ENCODE measurements at regions not wholly inside any gene's neighbourhood (a gene's known extent, or its start where the extent isn't known, plus 50 kb on each side); places are given as distances from the start of the nearest gene placed in this dataset.

DNA sequence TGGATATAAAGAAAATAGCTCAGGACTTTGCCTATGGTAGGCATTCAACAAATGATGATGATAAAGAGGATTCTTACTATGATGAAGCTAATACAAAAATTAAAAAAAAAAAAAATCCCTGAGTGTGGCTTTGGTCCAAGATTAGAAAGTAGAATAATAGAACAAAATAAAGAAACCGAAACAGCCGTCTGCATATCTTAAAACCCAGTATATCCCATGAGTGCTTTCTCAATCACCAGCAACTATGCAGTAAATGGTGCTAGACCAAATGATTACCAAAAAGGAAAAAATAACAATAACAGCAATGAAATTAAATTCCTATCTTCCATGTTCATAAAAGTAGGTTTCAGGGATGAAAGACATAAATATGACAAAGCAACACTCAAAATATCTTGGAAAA lies 59.3 kb upstream of the DCC start (continued):
- TF ChIP-seq, protein P1, sequence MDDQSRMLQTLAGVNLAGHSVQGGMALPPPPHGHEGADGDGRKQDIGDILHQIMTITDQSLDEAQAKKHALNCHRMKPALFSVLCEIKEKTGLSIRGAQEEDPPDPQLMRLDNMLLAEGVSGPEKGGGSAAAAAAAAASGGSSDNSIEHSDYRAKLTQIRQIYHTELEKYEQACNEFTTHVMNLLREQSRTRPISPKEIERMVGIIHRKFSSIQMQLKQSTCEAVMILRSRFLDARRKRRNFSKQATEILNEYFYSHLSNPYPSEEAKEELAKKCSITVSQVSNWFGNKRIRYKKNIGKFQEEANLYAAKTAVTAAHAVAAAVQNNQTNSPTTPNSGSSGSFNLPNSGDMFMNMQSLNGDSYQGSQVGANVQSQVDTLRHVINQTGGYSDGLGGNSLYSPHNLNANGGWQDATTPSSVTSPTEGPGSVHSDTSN (IDR thresholded peaks at IDR 0.05; ENCODE audit: insufficient replicate concordance, low read depth, low read length) = no peak
- TF ChIP-seq SREBF2 (IDR thresholded peaks at IDR 0.05; ENCODE audit: low read length) = no peak
- no peak for TF ChIP-seq DPF2 (IDR thresholded peaks at IDR 0.05)
- TF ChIP-seq POLR2AphosphoS5 (IDR thresholded peaks at IDR 0.05; ENCODE audit: low read length) = no peak
- no peak for TF ChIP-seq HDAC6 (IDR thresholded peaks at IDR 0.05; ENCODE audit: unreplicated experiment)
- no peak for TF ChIP-seq SUPT20H (IDR thresholded peaks at IDR 0.05; ENCODE audit: borderline replicate concordance, control insufficient read depth, low read depth, low read length)

DNA sequence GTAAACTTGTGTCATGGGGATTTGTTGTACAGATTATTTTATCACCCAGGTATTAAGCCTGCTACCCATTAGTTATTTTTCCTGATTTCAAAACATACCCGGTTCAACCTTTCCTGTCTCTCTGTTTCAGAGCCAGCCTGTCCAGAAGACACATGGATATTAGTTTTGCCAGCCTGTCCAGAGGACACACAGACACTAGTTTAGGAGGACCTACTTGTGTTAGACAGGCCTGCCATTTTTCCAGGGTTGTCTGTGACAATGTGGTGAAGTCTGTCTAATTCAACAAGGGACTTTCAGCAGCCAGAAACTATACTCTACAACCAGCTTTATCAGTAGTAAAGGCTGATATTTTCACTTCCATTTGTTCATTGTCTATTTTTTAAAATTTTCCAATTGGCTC lies 56.1 kb upstream of the DCC start:
- ChIA-PET SMC1A (ENCODE audit: uncharacterized antibody, unreplicated experiment) (interaction anchor here (0.6 to 3.0 kb wide), 11 partner anchors 12 to 951 kb away, joined by 3 to 25 read pairs (median 3); no protein-coding TSS in a partner anchor), POLR2A (interaction anchor here (0.7 kb wide), 1 partner anchor 682 kb away, joined by 6 read pairs; no protein-coding TSS in a partner anchor), CTCF (interaction anchor here (0.8 to 4.6 kb wide), 6 partner anchors 75 to 663 kb away, joined by 3 to 40 read pairs (median 3); no protein-coding TSS in a partner anchor), RAD21 (ENCODE audit: unreplicated experiment) (interaction anchor here (0.9 to 1.8 kb wide), 5 partner anchors 274 to 615 kb away, joined by 3 to 16 read pairs (median 3); no protein-coding TSS in a partner anchor)
- WGBS (ENCODE audit: insufficient coverage, insufficient replicate concordance, low lambda C conversion rate, missing lambda C conversion rate) = 50% methylated on average over 1 of the region's 1 CpG
- H4K20me1 ChIP-seq (ENCODE audit: control insufficient read depth, insufficient read depth) = no peaks in the 10 kb centered on the region
- in situ Hi-C loops (cut with MboI) = loop anchor here (25.0 kb wide), 1 partner anchor 1172 kb away; no protein-coding TSS in a partner anchor
- peak overlapping the region; percentile 21; the same call in 1 of the 2 replicates for H2AFZ ChIP-seq (ENCODE audit: control insufficient read depth, low read depth, low read length)
- H3K9me3 ChIP-seq (replicated peaks; ENCODE audit: control insufficient read depth, insufficient read depth, low read length) = no peaks in the 10 kb centered on the region
- BruUV-seq (replicated peaks) = no TSS peak
- no peak for DNase-seq (ENCODE audit: low read depth, low spot score)
- FAIRE-seq = no peak
- no peak overlapping the region for H3K4me2 ChIP-seq (ENCODE audit: control insufficient read depth, insufficient read depth)
- no peak overlapping the region for H3K9ac ChIP-seq (ENCODE audit: control insufficient read depth, insufficient read depth, low read length)
- H3K4me1 ChIP-seq (ENCODE audit: control insufficient read depth, insufficient read depth, low read length) = no peaks in the 10 kb centered on the region
- no peaks in the 10 kb centered on the region for H3K27me3 ChIP-seq (replicated peaks in 1 of 2; ENCODE audit: control insufficient read depth in 2 of 2, insufficient read depth in 2 of 2, low read length in 1 of 2)
- intact Hi-C loops (cut with micrococcal nuclease; ENCODE audit: unreplicated experiment) = no loop called here
- no peaks in the 10 kb centered on the region for H3K79me2 ChIP-seq (ENCODE audit: control insufficient read depth, insufficient read depth, low read length)
- no peaks in the 10 kb centered on the region for H3K36me3 ChIP-seq (ENCODE audit: control insufficient read depth in 2 of 2, insufficient read depth in 2 of 2, low read length in 1 of 2)
- no peak overlapping the region for H3K4me3 ChIP-seq
- H3K27ac ChIP-seq (ENCODE audit: control insufficient read depth, insufficient read depth) = no peak overlapping the region
- peak; percentile 32 for TF ChIP-seq IKZF1 (conservative IDR thresholded peaks at IDR 0.05)
- TF ChIP-seq BACH1 (IDR thresholded peaks at IDR 0.05; ENCODE audit: borderline replicate concordance) = no peak
- ATAC-seq = peak; percentile 51

Measured in GM12878 (cell line).